ENCODE measurements at regions not wholly inside any gene's neighbourhood (a gene's known extent, or its start where the extent isn't known, plus 50 kb on each side); places are given as distances from the start of the nearest gene placed in this dataset.
"Not testable (repeated sequence)": the region's sequence is repeated elsewhere in the genome, so short reads cannot be mapped to it uniquely, and the experiment has no call there.

DNA sequence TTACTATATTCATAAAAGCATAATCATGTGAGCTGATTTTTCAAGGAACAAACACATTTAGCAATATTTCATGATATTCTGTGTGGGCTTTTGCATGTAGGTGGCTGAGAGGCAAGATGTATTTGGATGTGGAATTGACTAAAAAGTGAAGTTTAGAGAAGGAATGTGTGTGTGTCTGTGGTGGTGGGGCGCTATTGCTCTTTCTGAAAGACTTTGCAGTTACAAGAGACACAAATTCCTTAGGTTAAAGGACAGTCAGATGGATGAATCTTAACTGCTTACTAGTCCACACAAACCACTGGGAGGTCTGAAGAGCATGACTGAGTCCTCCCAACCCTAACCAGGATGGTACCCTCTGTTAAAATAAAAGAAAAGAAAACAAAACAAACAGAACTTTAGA, 200.1 kb downstream of the SDHAF3 start:
- H3K18ac ChIP-seq (ENCODE audit: insufficient read length, low read depth, low read length): no peak overlapping the region
- H3K4ac ChIP-seq (ENCODE audit: low read depth, low read length): no peak overlapping the region
- H3K4me3 Mint-ChIP-seq: no peak overlapping the region
- H3K27me3 Mint-ChIP-seq (ENCODE audit: low read depth): no peaks in the 10 kb centered on the region
- no peak overlapping the region for H4K91ac ChIP-seq (ENCODE audit: insufficient read length, low read depth, low read length)
- H3K9me3 ChIP-seq (ENCODE audit: control insufficient read depth, low read depth, low read length): peaks cover 10% of the 10 kb centered on the region
- no peaks in the 10 kb centered on the region for H3K27me3 ChIP-seq (ENCODE audit: insufficient read depth, low read length)
- H2BK20ac ChIP-seq (ENCODE audit: low read depth, low read length, poor library complexity, severe bottlenecking): no peak overlapping the region
- WGBS (ENCODE audit: extremely low coverage, insufficient read length, low lambda C conversion rate): no CpG with 5 or more reads among the region's 1 CpG
- no peak overlapping the region for H2BK15ac ChIP-seq (ENCODE audit: low read depth, low read length)
- H3K14ac ChIP-seq (ENCODE audit: insufficient read depth, low read length): no peak overlapping the region
- peaks cover 8 to 34% (median 22%) of the 10 kb centered on the region in 3 experiments; a peak in 5 of 7 replicates for H3K36me3 Mint-ChIP-seq (ENCODE audit: insufficient read depth in 1 of 3, low read depth in 3 of 3)
- no peak overlapping the region for H3K23ac ChIP-seq (ENCODE audit: insufficient read length, low read depth, low read length)
- no peak overlapping the region; a peak in 2 of 7 replicates for H3K27ac Mint-ChIP-seq
- no peaks in the 10 kb centered on the region for H4K20me1 ChIP-seq (ENCODE audit: control insufficient read depth, insufficient read depth, insufficient read length)
- no peak overlapping the region for H2BK120ac ChIP-seq (ENCODE audit: low read depth, low read length, poor library complexity, severe bottlenecking)
- no peak overlapping the region for H2AFZ ChIP-seq (ENCODE audit: low read length)
- H3K4me1 Mint-ChIP-seq: peaks cover 9 to 15% of the 10 kb centered on the region in 2 experiments
- peaks cover 29 to 38% of the 10 kb centered on the region in 2 experiments for H3K9me3 Mint-ChIP-seq
- no peak overlapping the region for H2BK12ac ChIP-seq (ENCODE audit: insufficient read length, low read depth, low read length)
- H3K4me1 ChIP-seq (ENCODE audit: insufficient read depth, low read length): peaks cover 2% of the 10 kb centered on the region; the same call in 1 of the 2 replicates
- H3K23me2 ChIP-seq (ENCODE audit: insufficient read length, low read depth, low read length, poor library complexity, severe bottlenecking): no peaks in the 10 kb centered on the region
- TF ChIP-seq, protein P1, sequence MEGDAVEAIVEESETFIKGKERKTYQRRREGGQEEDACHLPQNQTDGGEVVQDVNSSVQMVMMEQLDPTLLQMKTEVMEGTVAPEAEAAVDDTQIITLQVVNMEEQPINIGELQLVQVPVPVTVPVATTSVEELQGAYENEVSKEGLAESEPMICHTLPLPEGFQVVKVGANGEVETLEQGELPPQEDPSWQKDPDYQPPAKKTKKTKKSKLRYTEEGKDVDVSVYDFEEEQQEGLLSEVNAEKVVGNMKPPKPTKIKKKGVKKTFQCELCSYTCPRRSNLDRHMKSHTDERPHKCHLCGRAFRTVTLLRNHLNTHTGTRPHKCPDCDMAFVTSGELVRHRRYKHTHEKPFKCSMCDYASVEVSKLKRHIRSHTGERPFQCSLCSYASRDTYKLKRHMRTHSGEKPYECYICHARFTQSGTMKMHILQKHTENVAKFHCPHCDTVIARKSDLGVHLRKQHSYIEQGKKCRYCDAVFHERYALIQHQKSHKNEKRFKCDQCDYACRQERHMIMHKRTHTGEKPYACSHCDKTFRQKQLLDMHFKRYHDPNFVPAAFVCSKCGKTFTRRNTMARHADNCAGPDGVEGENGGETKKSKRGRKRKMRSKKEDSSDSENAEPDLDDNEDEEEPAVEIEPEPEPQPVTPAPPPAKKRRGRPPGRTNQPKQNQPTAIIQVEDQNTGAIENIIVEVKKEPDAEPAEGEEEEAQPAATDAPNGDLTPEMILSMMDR (conservative IDR thresholded peaks at IDR 0.05): peak; percentile 35; the same call in 2 of the 3 replicates
- H3K9ac ChIP-seq (ENCODE audit: extremely low read depth, insufficient read length, low read length): no peak overlapping the region
- DNase-seq: no peak
- H3K4me2 ChIP-seq (ENCODE audit: insufficient read depth, insufficient read length, low read length): no peak overlapping the region
- no peak overlapping the region for H3T11ph ChIP-seq (ENCODE audit: low read length)
- H3K27ac ChIP-seq (ENCODE audit: insufficient read length, low read depth, low read length): no peak overlapping the region
- no peak overlapping the region for H4K5ac ChIP-seq (ENCODE audit: insufficient read length, low read depth, low read length)
- no peaks in the 10 kb centered on the region for H3K79me1 ChIP-seq (ENCODE audit: insufficient read depth, low read depth, low read length, poor library complexity, severe bottlenecking)
- no peak overlapping the region for H2AK5ac ChIP-seq (ENCODE audit: insufficient read length, low read length)
- no peaks in the 10 kb centered on the region for H3K79me2 ChIP-seq (ENCODE audit: insufficient read depth, low read length)
- no peak overlapping the region for H3K56ac ChIP-seq (ENCODE audit: insufficient read length, low read depth, low read length)
- H2BK5ac ChIP-seq (ENCODE audit: insufficient read length, low read length): no peak overlapping the region
- no peak overlapping the region for H4K8ac ChIP-seq (replicated peaks; ENCODE audit: insufficient read length, low read depth, low read length)

GRCh38 chr7:97329871-97330270, 212.4 kb downstream of the SDHAF3 start:
- H3K27me3 Mint-ChIP-seq (ENCODE audit: low read depth); H3K18ac ChIP-seq (ENCODE audit: insufficient read length, low read depth, low read length); H3K4me2 ChIP-seq (ENCODE audit: insufficient read depth, insufficient read length, low read length); H3K23ac ChIP-seq (ENCODE audit: insufficient read length, low read depth, low read length); H2BK120ac ChIP-seq (ENCODE audit: low read depth, low read length, poor library complexity, severe bottlenecking); H3K23me2 ChIP-seq (ENCODE audit: insufficient read length, low read depth, low read length, poor library complexity, severe bottlenecking); H3K27me3 ChIP-seq (ENCODE audit: insufficient read depth, low read length); H3K4me1 Mint-ChIP-seq; H4K5ac ChIP-seq (ENCODE audit: insufficient read length, low read depth, low read length); H3K9me3 ChIP-seq (ENCODE audit: control insufficient read depth, low read depth, low read length); H3K79me1 ChIP-seq (ENCODE audit: insufficient read depth, low read depth, low read length, poor library complexity, severe bottlenecking); H3K14ac ChIP-seq (ENCODE audit: insufficient read depth, low read length); H3K56ac ChIP-seq (ENCODE audit: insufficient read length, low read depth, low read length); H3K4me1 ChIP-seq (ENCODE audit: insufficient read depth, low read length); H3K79me2 ChIP-seq (ENCODE audit: insufficient read depth, low read length); H2BK12ac ChIP-seq (ENCODE audit: insufficient read length, low read depth, low read length); H2BK15ac ChIP-seq (ENCODE audit: low read depth, low read length); H3K4me3 Mint-ChIP-seq; H2AK5ac ChIP-seq (ENCODE audit: insufficient read length, low read length); H3T11ph ChIP-seq (ENCODE audit: low read length); H2BK20ac ChIP-seq (ENCODE audit: low read depth, low read length, poor library complexity, severe bottlenecking); H3K4ac ChIP-seq (ENCODE audit: low read depth, low read length); H3K27ac Mint-ChIP-seq; H4K20me1 ChIP-seq (ENCODE audit: control insufficient read depth, insufficient read depth, insufficient read length); H4K91ac ChIP-seq (ENCODE audit: insufficient read length, low read depth, low read length); DNase-seq; H2AFZ ChIP-seq (ENCODE audit: low read length); H3K36me3 Mint-ChIP-seq (ENCODE audit: insufficient read depth in 1 of 3, low read depth in 3 of 3); H2BK5ac ChIP-seq (ENCODE audit: insufficient read length, low read length); H3K9ac ChIP-seq (ENCODE audit: extremely low read depth, insufficient read length, low read length); H3K27ac ChIP-seq (ENCODE audit: insufficient read length, low read depth, low read length); H4K8ac ChIP-seq (replicated peaks; ENCODE audit: insufficient read length, low read depth, low read length): not testable (repeated sequence)
- H3K9me3 Mint-ChIP-seq: peaks cover 17 to 19% of the 10 kb centered on the region in 2 experiments
- no CpG with 5 or more reads among the region's 9 CpGs for WGBS (ENCODE audit: extremely low coverage, insufficient read length, low lambda C conversion rate)
